Duodenal mucosa (tissue), 2 donors: ENCODE measurements at regions not wholly inside any gene's neighbourhood (a gene's known extent, or its start where the extent isn't known, plus 50 kb on each side); places are given as distances from the start of the nearest gene placed in this dataset.

Experiments used
- H3K27ac ChIP-seq: one replicate; pipeline ENCODE4 v1.7.0; 2013; ENCODE audit warnings: low read depth, low read length
- H3K27me3 ChIP-seq, 2 donors: one replicate each; pipeline ENCODE4 v1.7.0; 2013; ENCODE audit warnings: low read length in 2 of 2, control low read depth in 1 of 2; ENCODE audit not compliant: insufficient read depth in 2 of 2, control insufficient read depth in 1 of 2
- H3K36me3 ChIP-seq, 2 donors: one replicate each; pipeline ENCODE4 v1.7.0; 2013; ENCODE audit warnings: low read length in 2 of 2, control low read depth in 1 of 2; ENCODE audit not compliant: insufficient read depth in 2 of 2, control insufficient read depth in 1 of 2
- H3K4me1 ChIP-seq, 2 donors: one replicate each; pipeline ENCODE4 v1.7.0; 2013; ENCODE audit warnings: low read length in 2 of 2, control low read depth in 1 of 2; ENCODE audit not compliant: insufficient read depth in 2 of 2, control insufficient read depth in 1 of 2
- H3K4me3 ChIP-seq, 2 donors: one replicate each; pipeline ENCODE4 v1.7.0; 2013; ENCODE audit warnings: low read length in 2 of 2, low read depth in 1 of 2
- H3K9ac ChIP-seq, 2 donors: one replicate each; pipeline ENCODE4 v1.7.0; 2013; ENCODE audit warnings: low read length in 2 of 2, low read depth in 1 of 2
- H3K9me3 ChIP-seq, 2 donors: one replicate each; pipeline ENCODE4 v1.7.0; 2013; ENCODE audit warnings: low read length in 2 of 2, control low read depth in 1 of 2; ENCODE audit not compliant: control insufficient read depth in 1 of 2

- Histone ChIP-seq H3K27ac (no peak overlapping the region), H3K36me3 (no peaks in the 10 kb centered on the region), H3K9ac (no peak overlapping the region), H3K4me1 (no peaks in the 10 kb centered on the region), H3K4me3 (no peak overlapping the region), H3K27me3 (peaks cover 4 to 7% of the 10 kb centered on the region in 2 donors), H3K9me3 (peaks cover 0 to 2% of the 10 kb centered on the region in 2 donors)
Observed at GRCh38 chr2:38223256-38223655, 147.3 kb upstream of the CYP1B1 start.

- no peaks in the 10 kb centered on the region for H3K4me1 ChIP-seq
- H3K9ac ChIP-seq, result no peak overlapping the region
- H3K9me3 ChIP-seq, result peaks cover 0 to 2% of the 10 kb centered on the region in 2 donors
- peaks cover 4 to 8% of the 10 kb centered on the region in 2 donors for H3K27me3 ChIP-seq
- H3K4me3 ChIP-seq, result no peak overlapping the region
- H3K27ac ChIP-seq, result no peak overlapping the region
- no peaks in the 10 kb centered on the region for H3K36me3 ChIP-seq
Observed at GRCh38 chr2:38220164-38220563, 144.2 kb upstream of the CYP1B1 start.

GRCh38 chr2:38218995-38219394 is 143.0 kb upstream of the CYP1B1 start:
- Histone ChIP-seq H3K36me3 (no peaks in the 10 kb centered on the region), H3K27me3 (peaks cover 4% of the 10 kb centered on the region in 2 donors), H3K9ac (no peak overlapping the region), H3K9me3 (peaks cover 0 to 2% of the 10 kb centered on the region in 2 donors), H3K4me3 (no peak overlapping the region), H3K27ac (no peak overlapping the region), H3K4me1 (no peaks in the 10 kb centered on the region)

- no peak overlapping the region for H3K4me3 ChIP-seq
- no peaks in the 10 kb centered on the region for H3K36me3 ChIP-seq
- no peak overlapping the region for H3K27ac ChIP-seq
- H3K4me1 ChIP-seq, result no peaks in the 10 kb centered on the region
- no peak overlapping the region for H3K9ac ChIP-seq
- peaks cover 0 to 2% of the 10 kb centered on the region in 2 donors for H3K9me3 ChIP-seq
- H3K27me3 ChIP-seq, result peaks cover 4% of the 10 kb centered on the region in 2 donors
Observed at GRCh38 chr2:38218591-38218991, 142.6 kb upstream of the CYP1B1 start.

- Histone ChIP-seq H3K27me3 (peaks cover 4% of the 10 kb centered on the region in 2 donors), H3K27ac (no peak overlapping the region)
Observed at GRCh38 chr2:38217401-38218188, 141.6 kb upstream of the CYP1B1 start.

GRCh38 chr2:38216886-38217285 is 140.9 kb upstream of the CYP1B1 start:
- Histone ChIP-seq H3K27ac (no peak overlapping the region), H3K4me3 (no peak overlapping the region), H3K9me3 (peaks cover 0 to 2% of the 10 kb centered on the region in 2 donors), H3K27me3 (peaks cover 4% of the 10 kb centered on the region in 2 donors), H3K9ac (no peak overlapping the region), H3K36me3 (no peaks in the 10 kb centered on the region), H3K4me1 (no peaks in the 10 kb centered on the region)

More at GRCh38 chr2:38217401-38218188, 141.6 kb upstream of the CYP1B1 start:
- H3K36me3 ChIP-seq, result no peaks in the 10 kb centered on the region
- H3K4me3 ChIP-seq, result no peak overlapping the region
- no peak overlapping the region for H3K9ac ChIP-seq
- no peaks in the 10 kb centered on the region for H3K4me1 ChIP-seq
- peaks cover 0 to 2% of the 10 kb centered on the region in 2 donors for H3K9me3 ChIP-seq

GRCh38 chr2:38215993-38216392 is 140.0 kb upstream of the CYP1B1 start:
- H3K36me3 ChIP-seq, result no peaks in the 10 kb centered on the region
- no peaks in the 10 kb centered on the region for H3K4me1 ChIP-seq
- H3K27ac ChIP-seq, result no peak overlapping the region
- no peak overlapping the region for H3K9ac ChIP-seq
- peaks cover 4% of the 10 kb centered on the region in 2 donors for H3K27me3 ChIP-seq
- no peak overlapping the region for H3K4me3 ChIP-seq
- peaks cover 0 to 2% of the 10 kb centered on the region in 2 donors for H3K9me3 ChIP-seq

GRCh38 chr2:38215522-38215921 is 139.6 kb upstream of the CYP1B1 start:
- H3K36me3 ChIP-seq, result no peaks in the 10 kb centered on the region
- no peak overlapping the region for H3K4me3 ChIP-seq
- no peak overlapping the region for H3K27ac ChIP-seq
- peaks cover 0 to 2% of the 10 kb centered on the region in 2 donors for H3K9me3 ChIP-seq
- no peaks in the 10 kb centered on the region for H3K4me1 ChIP-seq
- peaks cover 4% of the 10 kb centered on the region in 2 donors for H3K27me3 ChIP-seq
- no peak overlapping the region for H3K9ac ChIP-seq

- no peaks in the 10 kb centered on the region for H3K9me3 ChIP-seq
- H3K9ac ChIP-seq, result no peak overlapping the region
- H3K27me3 ChIP-seq, result peaks cover 4% of the 10 kb centered on the region in 2 donors
- no peaks in the 10 kb centered on the region for H3K4me1 ChIP-seq
- no peak overlapping the region for H3K4me3 ChIP-seq
- no peaks in the 10 kb centered on the region for H3K36me3 ChIP-seq
- no peak overlapping the region for H3K27ac ChIP-seq
Observed at GRCh38 chr2:38214209-38214717, 138.3 kb upstream of the CYP1B1 start.

- Histone ChIP-seq H3K9me3 (no peaks in the 10 kb centered on the region), H3K4me1 (no peaks in the 10 kb centered on the region), H3K9ac (no peak overlapping the region), H3K27ac (no peak overlapping the region), H3K4me3 (no peak overlapping the region), H3K27me3 (peaks cover 3 to 4% of the 10 kb centered on the region in 2 donors), H3K36me3 (no peaks in the 10 kb centered on the region)
Observed at GRCh38 chr2:38213619-38214167, 137.7 kb upstream of the CYP1B1 start.
